NB4 (cell line): ENCODE measurements at regions not wholly inside any gene's neighbourhood (a gene's known extent, or its start where the extent isn't known, plus 50 kb on each side); places are given as distances from the start of the nearest gene placed in this dataset.

Source experiments
- MYC ChIP-seq: IDR thresholded peaks from 2 replicates; pipeline ENCODE4 v1.6.1; 2011; ENCODE audit warnings: low read depth, low read length
- POLR2A ChIP-seq: IDR thresholded peaks from 2 replicates; pipeline ENCODE4 v1.6.1; 2011; ENCODE audit warnings: mild to moderate bottlenecking; ENCODE audit not compliant: insufficient read length; ENCODE audit errors: extremely low read depth
- TF ChIP-seq, protein P1 (sequence below): IDR thresholded peaks from one replicate; pipeline ENCODE4 v1.5.1; 2012; ENCODE audit warnings: low read depth, low read length
- TF ChIP-seq, protein P2 (sequence below): IDR thresholded peaks from 2 replicates; pipeline ENCODE4 v1.6.1; 2011; ENCODE audit warnings: low read depth, low read length

- TF ChIP-seq, protein P1, sequence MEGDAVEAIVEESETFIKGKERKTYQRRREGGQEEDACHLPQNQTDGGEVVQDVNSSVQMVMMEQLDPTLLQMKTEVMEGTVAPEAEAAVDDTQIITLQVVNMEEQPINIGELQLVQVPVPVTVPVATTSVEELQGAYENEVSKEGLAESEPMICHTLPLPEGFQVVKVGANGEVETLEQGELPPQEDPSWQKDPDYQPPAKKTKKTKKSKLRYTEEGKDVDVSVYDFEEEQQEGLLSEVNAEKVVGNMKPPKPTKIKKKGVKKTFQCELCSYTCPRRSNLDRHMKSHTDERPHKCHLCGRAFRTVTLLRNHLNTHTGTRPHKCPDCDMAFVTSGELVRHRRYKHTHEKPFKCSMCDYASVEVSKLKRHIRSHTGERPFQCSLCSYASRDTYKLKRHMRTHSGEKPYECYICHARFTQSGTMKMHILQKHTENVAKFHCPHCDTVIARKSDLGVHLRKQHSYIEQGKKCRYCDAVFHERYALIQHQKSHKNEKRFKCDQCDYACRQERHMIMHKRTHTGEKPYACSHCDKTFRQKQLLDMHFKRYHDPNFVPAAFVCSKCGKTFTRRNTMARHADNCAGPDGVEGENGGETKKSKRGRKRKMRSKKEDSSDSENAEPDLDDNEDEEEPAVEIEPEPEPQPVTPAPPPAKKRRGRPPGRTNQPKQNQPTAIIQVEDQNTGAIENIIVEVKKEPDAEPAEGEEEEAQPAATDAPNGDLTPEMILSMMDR = no peak
- TF ChIP-seq POLR2A (no peak), MYC (no peak)
- TF ChIP-seq, protein P2, sequence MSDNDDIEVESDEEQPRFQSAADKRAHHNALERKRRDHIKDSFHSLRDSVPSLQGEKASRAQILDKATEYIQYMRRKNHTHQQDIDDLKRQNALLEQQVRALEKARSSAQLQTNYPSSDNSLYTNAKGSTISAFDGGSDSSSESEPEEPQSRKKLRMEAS = no peak
Observed at GRCh38 chr3:30535525-30535924, 70.9 kb upstream of the TGFBR2 start.
